ENCODE measurements at regions not wholly inside any gene's neighbourhood (a gene's known extent, or its start where the extent isn't known, plus 50 kb on each side); places are given as distances from the start of the nearest gene placed in this dataset.

GRCh38 chr2:39501412-39501811 is 64.3 kb upstream of the MAP4K3 start:
- Histone ChIP-seq H3K36me3 (ENCODE audit: control insufficient read depth in 2 of 4, insufficient read depth in 4 of 4, low read length in 3 of 4) (no peaks in the 10 kb centered on the region), H4K20me1 (replicated peaks in 1 of 2; ENCODE audit: control insufficient read depth in 1 of 2, insufficient read depth in 2 of 2, low read length in 2 of 2) (no peaks in the 10 kb centered on the region), H2BK120ac (replicated peaks; ENCODE audit: low read depth, low read length) (no peak overlapping the region), H3K23ac (ENCODE audit: insufficient read length) (no peak overlapping the region), H3K4me1 (replicated peaks in 1 of 4; ENCODE audit: control insufficient read depth in 3 of 4, insufficient read depth in 4 of 4, low read length in 3 of 4) (peaks cover 0 to 17% (median 5%) of the 10 kb centered on the region in 4 experiments; a peak in 6 of 7 replicates), H3K18ac (ENCODE audit: extremely low read depth, low read length) (no peak overlapping the region), H3K4ac (replicated peaks; ENCODE audit: insufficient read length, low read depth, low read length) (no peak overlapping the region), H3K4me3 (ENCODE audit: extremely low read depth in 1 of 4, insufficient read depth in 2 of 4, low read depth in 3 of 4, low read length in 4 of 4) (no peak overlapping the region), H3K56ac (replicated peaks; ENCODE audit: insufficient read length, low read depth, low read length) (no peak overlapping the region), H4K91ac (replicated peaks; ENCODE audit: insufficient read length, low read length) (no peak overlapping the region), H2BK5ac (ENCODE audit: low read depth, low read length) (no peak overlapping the region), H2BK12ac (ENCODE audit: low read depth, low read length) (no peak overlapping the region), H3K27ac (ENCODE audit: low read depth, low read length) (no peak overlapping the region), H3K79me2 (ENCODE audit: control insufficient read depth in 1 of 2, insufficient read depth in 2 of 2, low read length in 2 of 2) (no peaks in the 10 kb centered on the region), H3K14ac (ENCODE audit: insufficient read length) (no peak overlapping the region), H3K9ac (replicated peaks in 1 of 4; ENCODE audit: extremely low read depth in 1 of 4, low read depth in 3 of 4, low read length in 3 of 4) (no peak overlapping the region), H2AFZ (ENCODE audit: low read length) (no peak overlapping the region), H3K27me3 (replicated peaks in 1 of 4; ENCODE audit: control insufficient read depth in 3 of 4, extremely low read depth in 1 of 4, insufficient read depth in 3 of 4, low read length in 3 of 4) (no peaks in the 10 kb centered on the region), H4K5ac (ENCODE audit: insufficient read length, low read depth, low read length) (no peak overlapping the region), H3K9me3 (ENCODE audit: insufficient read depth in 2 of 2, low read depth in 1 of 2, low read length in 1 of 2) (no peaks in the 10 kb centered on the region), H2AK5ac (ENCODE audit: low read depth, low read length) (no peak overlapping the region), H3K79me1 (ENCODE audit: low read depth, low read length) (no peaks in the 10 kb centered on the region), H4K8ac (ENCODE audit: extremely low read depth, insufficient read depth, low read length) (no peak overlapping the region), H3K23me2 (ENCODE audit: low read depth, low read length) (no peaks in the 10 kb centered on the region), H2BK15ac (ENCODE audit: low read length) (no peak overlapping the region), H2BK20ac (ENCODE audit: low read length) (no peak overlapping the region), H3K4me2 (ENCODE audit: insufficient read depth in 1 of 2, low read depth in 2 of 2, low read length in 2 of 2) (no peak overlapping the region)
- POLR2A ChIA-PET (ENCODE audit: partially characterized antibody): no interaction called here
- WGBS, 2 experiments (ENCODE audit: extremely low coverage in 1 of 2, insufficient coverage in 1 of 2, insufficient read length in 1 of 2, insufficient replicate concordance in 2 of 2, low coverage in 1 of 2, low lambda C conversion rate in 2 of 2, missing lambda C conversion rate in 1 of 2): 67% methylated on average over 1 of the region's 1 CpG; no CpG with 5 or more reads in 1 of the 2 experiments
- DNase-seq (ENCODE audit: low read depth in 1 of 2, low spot score in 2 of 2) (no peak), FAIRE-seq (no peak)
- no peak for TF ChIP-seq SIX5 (IDR thresholded peaks at IDR 0.05; ENCODE audit: low read depth, low read length)
- CTCF ChIA-PET (ENCODE audit: partially characterized antibody): interaction anchor here (0.6 to 2.2 kb wide), 3 partner anchors 9 to 149 kb away, joined by 3 to 12 read pairs (median 3); no protein-coding TSS in a partner anchor

All from H1 (cell line).